ENCODE measurements at regions not wholly inside any gene's neighbourhood (a gene's known extent, or its start where the extent isn't known, plus 50 kb on each side); places are given as distances from the start of the nearest gene placed in this dataset.
"Not testable (repeated sequence)": the region's sequence is repeated elsewhere in the genome, so short reads cannot be mapped to it uniquely, and the experiment has no call there.

GRCh38 chr5:18281947-18282581, 647.8 kb downstream of the TAF11L14 start:
- H3K36me3 ChIP-seq (replicated peaks in 1 of 2), result no peaks in the 10 kb centered on the region
- 42 to 49% (median 45%) methylated on average over 4 of the region's 4 CpGs for WGBS, 4 donors
- TF ChIP-seq, protein P1, sequence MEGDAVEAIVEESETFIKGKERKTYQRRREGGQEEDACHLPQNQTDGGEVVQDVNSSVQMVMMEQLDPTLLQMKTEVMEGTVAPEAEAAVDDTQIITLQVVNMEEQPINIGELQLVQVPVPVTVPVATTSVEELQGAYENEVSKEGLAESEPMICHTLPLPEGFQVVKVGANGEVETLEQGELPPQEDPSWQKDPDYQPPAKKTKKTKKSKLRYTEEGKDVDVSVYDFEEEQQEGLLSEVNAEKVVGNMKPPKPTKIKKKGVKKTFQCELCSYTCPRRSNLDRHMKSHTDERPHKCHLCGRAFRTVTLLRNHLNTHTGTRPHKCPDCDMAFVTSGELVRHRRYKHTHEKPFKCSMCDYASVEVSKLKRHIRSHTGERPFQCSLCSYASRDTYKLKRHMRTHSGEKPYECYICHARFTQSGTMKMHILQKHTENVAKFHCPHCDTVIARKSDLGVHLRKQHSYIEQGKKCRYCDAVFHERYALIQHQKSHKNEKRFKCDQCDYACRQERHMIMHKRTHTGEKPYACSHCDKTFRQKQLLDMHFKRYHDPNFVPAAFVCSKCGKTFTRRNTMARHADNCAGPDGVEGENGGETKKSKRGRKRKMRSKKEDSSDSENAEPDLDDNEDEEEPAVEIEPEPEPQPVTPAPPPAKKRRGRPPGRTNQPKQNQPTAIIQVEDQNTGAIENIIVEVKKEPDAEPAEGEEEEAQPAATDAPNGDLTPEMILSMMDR (IDR thresholded peaks at IDR 0.05), result peak in 5 of 6 experiments; percentile 14 to 50 (median 35)
- no peak for TF ChIP-seq POLR2A (IDR thresholded peaks at IDR 0.05)
- DNase-seq, result no peak
- no peak overlapping the region for H3K4me3 ChIP-seq
- no peaks in the 10 kb centered on the region for H3K9me3 ChIP-seq (replicated peaks in 1 of 3)
- intact Hi-C loops (cut with DNase I), result no loop called here
- no peaks in the 10 kb centered on the region for H3K4me1 ChIP-seq (replicated peaks in 1 of 2)
- H3K27ac ChIP-seq, result no peak overlapping the region
- no peaks in the 10 kb centered on the region for H3K27me3 ChIP-seq

DNA sequence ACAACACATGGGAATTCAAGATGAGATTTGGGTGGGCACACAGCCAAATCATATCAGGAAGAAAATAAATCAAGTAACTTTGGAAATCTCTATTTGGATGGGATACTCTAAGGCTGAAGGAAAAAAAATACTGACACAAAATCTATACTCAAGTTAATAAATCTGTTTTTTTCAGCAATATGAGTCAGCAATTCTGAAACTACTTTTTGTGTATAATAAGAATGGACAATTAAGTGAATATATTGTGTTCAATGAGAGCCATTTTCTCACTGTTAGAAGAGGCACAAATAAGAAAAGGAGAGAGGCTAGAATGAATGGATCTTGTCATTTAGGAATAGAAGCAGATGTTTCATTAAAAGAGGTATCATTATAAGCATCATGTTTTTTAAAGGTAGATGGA, 651.0 kb downstream of the TAF11L14 start:
- Histone ChIP-seq H3K36me3 (replicated peaks in 1 of 2) (no peaks in the 10 kb centered on the region), H3K27me3 (no peaks in the 10 kb centered on the region), H3K4me3 (no peak overlapping the region), H3K9me3 (replicated peaks in 1 of 3) (no peaks in the 10 kb centered on the region), H3K27ac (no peak overlapping the region), H3K4me1 (replicated peaks in 1 of 2) (no peaks in the 10 kb centered on the region)
- intact Hi-C loops (cut with DNase I), result no loop called here
- no peak for TF ChIP-seq POLR2A (IDR thresholded peaks at IDR 0.05)
- TF ChIP-seq, protein P1 (IDR thresholded peaks at IDR 0.05), result no peak
- no peak for DNase-seq

DNA sequence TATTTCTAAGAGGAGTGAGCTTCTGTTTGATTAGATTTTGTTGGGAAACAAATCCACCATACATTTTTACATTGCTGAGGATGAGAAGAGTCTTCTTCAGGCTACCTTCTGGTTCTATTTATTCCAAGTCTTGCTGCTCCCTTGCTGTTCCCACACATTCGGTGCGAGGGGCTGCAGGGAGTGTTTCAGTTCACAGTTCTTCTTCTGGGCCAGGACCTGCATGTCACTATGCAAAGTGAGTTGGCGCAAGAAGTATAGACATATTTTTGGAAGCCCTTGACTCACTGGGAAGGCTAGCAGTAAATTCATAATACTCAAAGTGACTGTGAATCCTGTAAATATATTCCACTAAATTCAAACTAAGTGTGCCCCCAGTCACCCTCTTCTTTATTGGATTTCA, 657.9 kb downstream of the TAF11L14 start:
- DNase-seq, result no peak
- Histone ChIP-seq H3K27ac (no peak overlapping the region), H3K4me1 (replicated peaks in 1 of 2) (no peaks in the 10 kb centered on the region), H3K4me3 (no peak overlapping the region), H3K36me3 (replicated peaks in 1 of 2) (no peaks in the 10 kb centered on the region), H3K9me3 (replicated peaks in 1 of 3) (no peaks in the 10 kb centered on the region), H3K27me3 (no peaks in the 10 kb centered on the region)
- intact Hi-C loops (cut with DNase I), result no loop called here
- WGBS, 4 donors, result 74 to 86% (median 81%) methylated on average over 3 of the region's 3 CpGs
- TF ChIP-seq, protein P1 (IDR thresholded peaks at IDR 0.05), result no peak
- no peak for TF ChIP-seq POLR2A (IDR thresholded peaks at IDR 0.05)

DNA sequence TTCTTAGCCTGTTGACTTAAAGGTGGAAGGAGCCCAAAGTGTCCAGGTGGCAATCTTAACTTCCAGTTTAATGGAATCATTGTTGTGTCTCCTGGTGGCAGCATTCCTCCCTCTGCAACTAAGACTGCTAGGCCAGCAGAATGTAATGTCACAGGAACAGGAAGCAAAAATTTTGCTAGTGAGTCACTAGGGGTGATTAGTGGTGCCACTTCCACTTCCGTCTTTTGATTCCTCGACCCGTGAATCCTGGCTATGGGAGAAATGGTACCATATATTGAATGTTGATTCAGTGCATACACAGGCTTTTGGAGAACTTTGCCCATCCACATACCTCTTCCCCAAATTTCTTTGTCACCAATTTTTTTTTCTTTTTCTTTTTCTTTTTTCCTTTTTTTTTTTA, 661.4 kb downstream of the TAF11L14 start:
- not testable (repeated sequence) for H3K9me3 ChIP-seq (replicated peaks in 1 of 3); DNase-seq; H3K4me3 ChIP-seq; H3K27me3 ChIP-seq; H3K36me3 ChIP-seq (replicated peaks in 1 of 2); H3K27ac ChIP-seq; H3K4me1 ChIP-seq (replicated peaks in 1 of 2)
- intact Hi-C loops (cut with DNase I), result loop anchor here in 1 of 2 donors (5.0 kb wide), 1 partner anchor 1078 kb away; the partner anchor contains the start of gene BASP1
- 62 to 81% (median 77%) methylated on average over 3 of the region's 3 CpGs for WGBS, 4 donors

DNA sequence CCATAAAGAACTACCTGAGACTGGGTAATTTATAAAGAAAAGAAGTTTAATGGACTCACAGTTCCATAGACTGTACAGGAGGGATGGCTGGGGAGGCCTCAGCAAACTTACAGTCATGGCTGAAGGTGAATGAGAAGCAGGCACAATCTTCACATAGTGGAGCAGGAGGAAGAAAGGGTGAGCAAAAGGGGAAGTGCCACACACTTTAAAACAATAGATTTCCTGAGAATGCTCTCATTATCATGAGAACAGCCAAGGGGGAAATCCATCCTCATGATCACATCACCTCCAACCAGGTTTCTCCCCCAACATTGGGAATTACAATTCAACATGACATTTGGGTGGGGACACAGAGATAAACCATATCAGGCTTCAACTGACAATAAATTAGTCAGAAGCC, 664.9 kb downstream of the TAF11L14 start:
- no peak for DNase-seq
- no peaks in the 10 kb centered on the region for H3K4me1 ChIP-seq (replicated peaks in 1 of 2)
- TF ChIP-seq, protein P1 (IDR thresholded peaks at IDR 0.05), result no peak
- no peak for TF ChIP-seq POLR2A (IDR thresholded peaks at IDR 0.05)
- H3K36me3 ChIP-seq (replicated peaks in 1 of 2), result no peaks in the 10 kb centered on the region
- no peak overlapping the region for H3K4me3 ChIP-seq
- no peak overlapping the region for H3K27ac ChIP-seq
- intact Hi-C loops (cut with DNase I), result loop anchor here in 1 of 2 donors (5.0 kb wide), 1 partner anchor 1082 kb away; the partner anchor contains the start of gene BASP1
- H3K27me3 ChIP-seq, result no peaks in the 10 kb centered on the region
- no peaks in the 10 kb centered on the region for H3K9me3 ChIP-seq (replicated peaks in 1 of 3)

Measured in adrenal gland (tissue), 9 donors.